NCI-H2171 (cell line): ENCODE measurements at regions not wholly inside any gene's neighbourhood (a gene's known extent, or its start where the extent isn't known, plus 50 kb on each side); places are given as distances from the start of the nearest gene placed in this dataset.

Source experiments
- DNase-seq: peaks from one replicate; lab custom pipeline; 2025; lab: John Stamatoyannopoulos, UW

DNA sequence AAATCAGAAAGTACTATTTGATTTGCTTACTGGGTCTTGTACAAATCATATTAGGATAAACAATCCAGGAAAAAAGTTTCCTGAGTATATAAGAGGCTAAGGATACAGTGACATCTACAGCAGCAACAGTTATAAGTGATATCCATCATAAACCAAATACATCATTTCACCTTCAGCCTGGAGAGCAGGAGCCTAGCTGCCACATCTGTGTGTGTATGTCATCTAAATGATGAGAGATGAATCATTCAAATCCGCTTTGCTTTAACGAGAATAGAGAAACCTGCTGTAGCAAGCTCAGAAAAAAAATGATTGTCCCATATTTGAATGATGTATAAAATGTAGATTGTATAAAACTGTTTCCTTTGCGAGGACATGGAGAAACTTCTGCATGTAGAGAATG lies 841.4 kb downstream of the SI start:
- DNase-seq = no peak

- DNase-seq = no peak
Observed at GRCh38 chr3:164235289-164236028, 842.8 kb downstream of the SI start.

GRCh38 chr3:164233951-164234350 lies 844.3 kb downstream of the SI start:
- no peak for DNase-seq

DNA sequence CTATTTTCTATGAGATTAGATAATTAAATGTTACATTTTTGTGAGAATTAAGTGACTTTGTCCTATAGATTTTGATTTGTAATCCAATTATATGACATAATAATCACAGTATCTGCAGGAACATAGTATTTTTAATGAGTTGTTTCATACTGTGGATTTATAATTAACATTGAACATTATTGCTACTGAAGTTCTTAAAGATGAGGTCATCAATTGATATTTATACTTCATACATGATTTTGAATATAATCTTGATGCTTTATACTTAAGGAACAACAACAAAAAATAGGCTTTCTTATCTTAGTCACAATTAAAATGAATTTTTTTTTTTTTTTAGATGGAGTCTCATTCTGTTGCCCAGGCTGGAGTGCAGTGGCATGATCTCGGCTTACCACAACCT lies 846.6 kb downstream of the SI start:
- no peak for DNase-seq

DNA sequence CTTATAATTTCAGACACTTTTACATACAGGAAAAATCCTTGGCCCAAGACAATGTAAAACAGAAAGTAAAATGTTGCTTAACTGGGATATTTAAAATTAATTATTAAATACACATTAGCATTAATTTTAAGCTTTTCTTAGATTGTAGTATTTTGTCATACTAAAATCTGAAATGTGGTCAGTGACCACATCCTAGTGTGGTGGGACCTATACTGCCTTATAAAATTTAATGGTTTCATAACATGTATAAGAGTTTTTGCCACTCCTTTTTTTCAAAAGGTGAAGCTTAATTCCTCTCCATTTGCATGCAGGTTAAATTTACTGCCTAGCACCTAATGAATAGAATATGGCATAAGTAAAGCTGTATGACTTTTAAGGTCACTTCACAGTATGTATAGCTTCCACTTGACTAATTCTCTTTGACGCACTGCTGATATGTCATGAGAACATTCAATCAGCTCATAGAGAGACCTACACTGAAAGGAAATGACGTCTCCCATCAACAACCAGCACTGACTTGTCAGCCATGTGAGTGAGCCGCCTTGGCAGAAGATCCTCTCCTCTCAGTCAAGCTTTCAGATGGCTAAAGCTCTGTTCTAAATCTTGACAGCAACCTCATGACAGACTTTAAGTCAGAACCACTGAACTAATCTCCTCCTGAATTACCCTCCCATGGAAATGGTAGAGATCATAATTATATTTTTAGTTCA lies 847.8 kb downstream of the SI start:
- no peak for DNase-seq

DNA sequence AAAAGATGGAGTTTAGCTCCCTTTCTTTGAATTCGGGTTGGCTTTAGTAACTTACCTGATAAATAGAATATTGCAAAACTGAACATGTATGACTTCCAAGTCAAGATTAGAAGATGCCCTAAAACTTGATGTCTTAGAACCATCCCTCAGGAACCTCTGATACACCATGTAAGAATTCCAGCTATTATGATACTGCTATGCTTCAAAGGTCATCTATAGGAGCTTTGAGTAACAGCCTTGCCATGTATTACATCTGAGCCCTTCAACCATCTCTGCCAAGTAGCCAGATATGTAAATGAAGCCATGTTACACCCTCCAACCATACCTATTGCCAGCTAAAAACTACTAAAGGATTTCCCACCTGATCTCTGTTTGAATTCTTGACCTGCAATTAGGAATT lies 854.2 kb downstream of the SI start:
- DNase-seq = no peak

- DNase-seq = peak; percentile 34
Observed at GRCh38 chr3:164222197-164222596, 856.1 kb downstream of the SI start.

DNA sequence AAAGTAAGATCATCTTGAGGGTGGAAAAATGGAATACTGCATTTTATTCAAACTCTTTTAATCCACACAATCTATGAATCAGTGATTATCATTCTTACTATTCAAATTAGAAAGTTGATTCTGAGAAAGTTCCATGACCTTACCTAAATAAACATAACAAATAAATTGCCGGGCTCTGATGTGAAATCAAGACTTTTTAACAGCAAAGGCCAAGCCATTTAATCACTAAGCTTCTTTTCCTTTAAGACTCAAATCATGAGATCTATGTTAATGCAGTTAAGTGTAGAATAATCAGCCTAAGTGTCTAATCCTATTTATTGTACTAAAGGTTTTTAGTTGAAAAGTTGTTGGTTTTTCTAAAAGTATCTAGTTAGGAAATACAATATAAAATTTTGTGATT lies 857.0 kb downstream of the SI start:
- no peak for DNase-seq

DNA sequence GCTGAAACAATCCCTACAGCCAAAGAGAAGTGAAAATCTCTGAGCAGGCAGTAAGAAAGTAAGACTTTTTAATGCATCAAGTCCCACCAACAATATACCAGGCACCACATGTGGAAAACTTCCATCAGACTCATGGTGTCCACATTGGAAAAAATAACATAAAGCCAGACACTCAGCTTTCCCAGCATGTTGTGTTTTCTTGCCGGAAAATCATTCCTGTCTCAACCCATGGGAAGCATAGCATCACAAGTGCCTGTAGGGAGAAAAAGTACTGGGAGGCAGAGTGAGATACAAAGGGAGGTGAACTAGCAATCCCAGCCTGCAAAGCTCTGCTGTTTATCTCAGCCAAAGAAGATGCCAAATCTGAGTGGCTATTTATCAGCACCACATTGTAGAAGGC lies 868.9 kb downstream of the SI start:
- no peak for DNase-seq

- DNase-seq = no peak
Observed at GRCh38 chr3:164208821-164209220, 869.5 kb downstream of the SI start.

DNA sequence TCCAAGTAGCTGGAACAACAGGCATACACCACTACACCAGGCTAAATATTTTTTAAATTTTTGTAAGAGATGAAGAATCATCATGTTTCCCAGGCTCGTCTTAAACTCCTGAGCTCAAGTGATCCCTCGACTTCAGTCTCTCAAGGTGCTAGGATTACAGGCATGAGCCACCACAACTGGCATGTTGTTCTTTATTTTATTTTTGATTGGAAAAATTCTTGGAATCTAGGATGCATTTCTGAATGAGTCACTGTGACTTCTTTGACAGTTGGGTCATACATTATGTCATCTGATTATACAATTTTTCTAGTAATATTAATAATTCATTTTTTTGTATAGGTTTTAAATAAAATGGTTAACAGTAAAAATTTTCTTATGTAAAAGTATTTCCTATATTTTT lies 870.2 kb downstream of the SI start:
- no peak for DNase-seq

GRCh38 chr3:164200053-164200823 lies 878.1 kb downstream of the SI start:
- DNase-seq = no peak

GRCh38 chr3:164196477-164196876 lies 881.8 kb downstream of the SI start:
- no peak for DNase-seq

- no peak for DNase-seq
Observed at GRCh38 chr3:164194842-164195241, 883.5 kb downstream of the SI start.

GRCh38 chr3:164192974-164193373 lies 885.3 kb downstream of the SI start:
- DNase-seq = no peak

DNA sequence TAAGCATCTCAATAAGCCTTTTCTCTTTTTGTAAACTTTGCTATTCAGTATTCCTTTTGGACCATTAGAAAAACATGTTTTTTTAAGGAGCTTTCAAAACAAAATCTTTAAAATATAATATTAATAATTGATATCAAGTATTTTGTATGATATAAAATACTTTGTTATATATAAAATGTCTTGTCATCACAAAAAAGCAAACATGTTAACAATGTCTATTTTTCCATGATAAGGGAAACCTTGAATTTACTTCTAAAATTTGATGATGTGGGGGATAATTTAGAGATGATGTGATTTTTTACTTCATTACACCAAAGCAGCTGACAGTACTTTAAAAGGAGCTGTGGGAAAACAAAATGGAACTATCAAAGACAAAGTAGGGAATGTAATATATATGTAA lies 887.7 kb downstream of the SI start:
- no peak for DNase-seq

DNA sequence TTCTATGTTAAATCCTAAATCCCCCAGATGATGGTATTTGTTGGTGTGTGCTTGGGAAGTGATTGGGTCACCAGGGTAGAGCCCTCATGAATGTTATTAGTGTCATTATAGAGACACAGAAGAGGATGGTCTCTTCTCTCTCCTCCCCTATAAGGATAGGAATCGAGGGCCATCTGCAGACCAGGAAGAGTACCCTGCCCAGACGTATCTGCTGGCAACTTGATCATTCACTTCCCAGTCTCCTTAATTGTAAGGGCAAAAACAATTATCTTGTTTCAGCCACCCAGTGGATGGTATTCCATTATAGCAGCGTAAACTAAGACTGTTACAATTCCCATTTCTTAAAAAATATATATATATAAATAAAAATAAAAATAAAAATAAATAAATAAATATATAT lies 892.2 kb downstream of the SI start:
- DNase-seq = no peak

DNA sequence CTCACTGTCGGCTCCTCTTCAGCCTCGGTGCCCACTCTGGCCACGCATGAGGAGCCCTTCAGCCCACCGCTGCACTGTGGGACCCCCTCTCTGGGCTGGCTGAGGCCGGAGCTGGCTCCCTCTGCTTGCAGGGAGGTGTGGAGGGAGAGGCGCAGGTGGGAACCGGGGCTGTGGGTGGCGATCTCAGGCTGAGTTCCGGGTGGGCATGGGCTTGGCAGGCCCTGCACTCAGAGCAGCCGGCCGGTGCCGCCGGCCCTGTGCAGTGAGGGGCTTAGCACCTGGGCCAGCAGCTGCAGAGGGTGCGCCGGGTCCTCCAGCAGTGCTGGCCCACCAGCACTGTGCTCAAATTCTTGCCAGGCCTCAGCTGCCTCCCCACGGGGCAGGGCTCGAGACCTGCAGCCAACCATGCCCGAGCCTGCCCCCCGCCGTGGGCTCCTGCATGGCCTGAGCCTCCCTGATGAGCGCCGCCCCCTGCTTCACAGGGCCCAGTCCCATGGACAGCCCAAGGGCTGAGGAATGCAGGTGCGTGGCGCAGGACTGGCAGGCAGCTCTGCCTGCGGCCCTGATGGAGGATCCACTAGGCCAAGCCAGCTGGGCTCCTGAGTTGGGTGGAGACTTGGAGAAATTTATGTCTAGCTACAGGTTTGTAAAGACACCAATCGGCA lies 899.1 kb downstream of the SI start:
- DNase-seq = no peak

- DNase-seq = no peak
Observed at GRCh38 chr3:164174059-164174458, 904.2 kb downstream of the SI start.

DNA sequence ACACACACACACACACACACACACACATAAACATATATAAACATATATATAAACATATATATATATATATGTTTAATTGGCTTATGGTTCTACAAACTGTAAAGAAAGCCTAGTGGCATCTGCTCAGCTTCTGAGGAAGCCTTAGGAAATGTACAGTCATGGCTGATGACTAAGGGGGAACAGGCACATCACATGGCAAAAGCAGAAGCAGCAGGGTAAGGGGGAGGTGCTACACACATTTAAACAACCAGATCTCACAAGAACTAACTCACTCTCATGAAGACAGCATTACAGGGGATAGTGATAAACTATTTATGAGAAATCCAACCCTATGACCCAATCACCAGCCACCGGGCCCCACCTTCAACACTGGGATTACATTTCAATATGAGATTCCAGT lies 922.9 kb downstream of the SI start:
- no peak for DNase-seq

- no peak for DNase-seq
Observed at GRCh38 chr3:164144824-164145223, 933.5 kb downstream of the SI start.

GRCh38 chr3:164132878-164133277 lies 945.4 kb downstream of the SI start:
- no peak for DNase-seq
